ENCODE measurements at regions not wholly inside any gene's neighbourhood (a gene's known extent, or its start where the extent isn't known, plus 50 kb on each side); places are given as distances from the start of the nearest gene placed in this dataset.
"Not testable (repeated sequence)": the region's sequence is repeated elsewhere in the genome, so short reads cannot be mapped to it uniquely, and the experiment has no call there.

- DNase-seq = peak; percentile 63
Measured at GRCh38 chr15:62901909-62902546, 140.5 kb upstream of the TPM1 start.

- no peak for DNase-seq
Measured at GRCh38 chr15:62902821-62903220, 139.7 kb upstream of the TPM1 start.

- no peak for DNase-seq
Measured at GRCh38 chr15:62903437-62903836, 139.1 kb upstream of the TPM1 start.

GRCh38 chr15:62904041-62904910 is 138.3 kb upstream of the TPM1 start:
- DNase-seq = peak; percentile 17

GRCh38 chr15:62906627-62907026 is 135.9 kb upstream of the TPM1 start:
- no peak for DNase-seq

- no peak for DNase-seq
Measured at GRCh38 chr15:62907275-62907674, 135.3 kb upstream of the TPM1 start.

- DNase-seq = not testable (repeated sequence)
Measured at GRCh38 chr15:62908341-62908740, 134.2 kb upstream of the TPM1 start.

- DNase-seq = no peak
Measured at GRCh38 chr15:62909257-62909656, 133.3 kb upstream of the TPM1 start.

- no peak for DNase-seq
Measured at GRCh38 chr15:62912282-62912681, 130.3 kb upstream of the TPM1 start.

GRCh38 chr15:62912808-62913207 is 129.7 kb upstream of the TPM1 start:
- peak; percentile 8 for DNase-seq

GRCh38 chr15:62913246-62913645 is 129.3 kb upstream of the TPM1 start:
- no peak for DNase-seq

GRCh38 chr15:62914461-62915079 is 128.0 kb upstream of the TPM1 start:
- DNase-seq = no peak

GRCh38 chr15:62920682-62921502 is 121.7 kb upstream of the TPM1 start:
- DNase-seq = no peak

GRCh38 chr15:62922514-62922913 is 120.0 kb upstream of the TPM1 start:
- DNase-seq = no peak

GRCh38 chr15:62925875-62926274 is 116.7 kb upstream of the TPM1 start:
- no peak for DNase-seq

GRCh38 chr15:62927196-62927595 is 115.4 kb upstream of the TPM1 start:
- no peak for DNase-seq

- no peak for DNase-seq
Measured at GRCh38 chr15:62927836-62928235, 114.7 kb upstream of the TPM1 start.

GRCh38 chr15:62928242-62928999 is 114.1 kb upstream of the TPM1 start:
- no peak for DNase-seq

- DNase-seq = no peak
Measured at GRCh38 chr15:62929000-62929357, 113.6 kb upstream of the TPM1 start.

- DNase-seq = no peak
Measured at GRCh38 chr15:62931650-62932049, 110.9 kb upstream of the TPM1 start.

- DNase-seq = no peak
Measured at GRCh38 chr15:62932436-62932835, 110.1 kb upstream of the TPM1 start.

GRCh38 chr15:62933386-62933785 is 109.2 kb upstream of the TPM1 start:
- no peak for DNase-seq

All from NCI-H510A treated with DMSO at 0.1 percent for 48 hours (cell line).